Keratinocyte (primary cell): ENCODE measurements at regions not wholly inside any gene's neighbourhood (a gene's known extent, or its start where the extent isn't known, plus 50 kb on each side); places are given as distances from the start of the nearest gene placed in this dataset.

Experiments
- CTCF ChIP-seq, 3 experiments: IDR thresholded peaks in 1 of 3; conservative IDR thresholded peaks in 1 of 3; optimal IDR thresholded peaks in 1 of 3; 2 replicates in 2 of 3; 3 replicates in 1 of 3; pipeline versions ENCODE3 to v1.5.1; 2011; ENCODE audit warnings: low read length in 3 of 3, mild to moderate bottlenecking in 3 of 3, moderate library complexity in 2 of 3, control low read depth in 1 of 3, inconsistent platforms in 1 of 3; ENCODE audit not compliant: insufficient read depth in 2 of 3; ENCODE audit errors: extremely low read depth in 1 of 3
- EZH2 ChIP-seq: IDR thresholded peaks from one replicate; pipeline ENCODE4 v1.6.1; 2012; ENCODE audit warnings: inconsistent platforms, mild to moderate bottlenecking, low read length, moderate library complexity

GRCh38 chr9:102209176-102209575 lies 470.7 kb upstream of the GRIN3A start:
- TF ChIP-seq CTCF (optimal IDR thresholded peaks at IDR 0.05 in 1 of 3, IDR thresholded peaks at IDR 0.05 in 1 of 3, conservative IDR thresholded peaks at IDR 0.05 in 1 of 3; ENCODE audit: extremely low read depth in 1 of 3, insufficient read depth in 2 of 3, low read length in 3 of 3) (no peak), EZH2 (no peak)
